ENCODE measurements at regions not wholly inside any gene's neighbourhood (a gene's known extent, or its start where the extent isn't known, plus 50 kb on each side); places are given as distances from the start of the nearest gene placed in this dataset.

GRCh38 chr13:64371461-64371860 is 2858.7 kb downstream of the PCDH9 start:
- no peak overlapping the region for H3K4me3 ChIP-seq (ENCODE audit: low read depth, low read length)
- no peak overlapping the region for H3K9ac ChIP-seq (ENCODE audit: low read length)
- no peaks in the 10 kb centered on the region for H3K36me3 ChIP-seq (ENCODE audit: control insufficient read depth, insufficient read depth, low read length)
- H3K9me3 ChIP-seq (ENCODE audit: control insufficient read depth, insufficient read depth, low read depth, low read length): peaks cover 15% of the 10 kb centered on the region
- H3K27me3 ChIP-seq (ENCODE audit: control insufficient read depth, insufficient read depth, low read length): no peaks in the 10 kb centered on the region
- H3K4me1 ChIP-seq (ENCODE audit: control insufficient read depth, insufficient read depth, low read length): no peaks in the 10 kb centered on the region
- H3K27ac ChIP-seq (ENCODE audit: low read depth, low read length): no peak overlapping the region

- no peak overlapping the region for H3K9ac ChIP-seq (ENCODE audit: low read length)
- no peak overlapping the region for H3K4me3 ChIP-seq (ENCODE audit: low read depth, low read length)
- H3K36me3 ChIP-seq (ENCODE audit: control insufficient read depth, insufficient read depth, low read length): no peaks in the 10 kb centered on the region
- no peaks in the 10 kb centered on the region for H3K27me3 ChIP-seq (ENCODE audit: control insufficient read depth, insufficient read depth, low read length)
- H3K4me1 ChIP-seq (ENCODE audit: control insufficient read depth, insufficient read depth, low read length): no peaks in the 10 kb centered on the region
- peaks cover 15% of the 10 kb centered on the region for H3K9me3 ChIP-seq (ENCODE audit: control insufficient read depth, insufficient read depth, low read depth, low read length)
- H3K27ac ChIP-seq (ENCODE audit: low read depth, low read length): no peak overlapping the region
Observed at GRCh38 chr13:64371045-64371444, 2859.1 kb downstream of the PCDH9 start.

GRCh38 chr13:64369121-64369520 is 2861.0 kb downstream of the PCDH9 start:
- Histone ChIP-seq H3K27ac (ENCODE audit: low read depth, low read length) (no peak overlapping the region), H3K9ac (ENCODE audit: low read length) (no peak overlapping the region), H3K4me1 (ENCODE audit: control insufficient read depth, insufficient read depth, low read length) (no peaks in the 10 kb centered on the region), H3K27me3 (ENCODE audit: control insufficient read depth, insufficient read depth, low read length) (no peaks in the 10 kb centered on the region), H3K9me3 (ENCODE audit: control insufficient read depth, insufficient read depth, low read depth, low read length) (peaks cover 10% of the 10 kb centered on the region), H3K36me3 (ENCODE audit: control insufficient read depth, insufficient read depth, low read length) (no peaks in the 10 kb centered on the region), H3K4me3 (ENCODE audit: low read depth, low read length) (no peak overlapping the region)

- H3K4me1 ChIP-seq (ENCODE audit: control insufficient read depth, insufficient read depth, low read length): no peaks in the 10 kb centered on the region
- no peak overlapping the region for H3K27ac ChIP-seq (ENCODE audit: low read depth, low read length)
- H3K4me3 ChIP-seq (ENCODE audit: low read depth, low read length): no peak overlapping the region
- H3K9me3 ChIP-seq (ENCODE audit: control insufficient read depth, insufficient read depth, low read depth, low read length): no peaks in the 10 kb centered on the region
- no peaks in the 10 kb centered on the region for H3K27me3 ChIP-seq (ENCODE audit: control insufficient read depth, insufficient read depth, low read length)
- no peaks in the 10 kb centered on the region for H3K36me3 ChIP-seq (ENCODE audit: control insufficient read depth, insufficient read depth, low read length)
- no peak overlapping the region for H3K9ac ChIP-seq (ENCODE audit: low read length)
Observed at GRCh38 chr13:64362564-64362963, 2867.6 kb downstream of the PCDH9 start.

GRCh38 chr13:64347664-64348063 is 2882.5 kb downstream of the PCDH9 start:
- no peaks in the 10 kb centered on the region for H3K36me3 ChIP-seq (ENCODE audit: control insufficient read depth, insufficient read depth, low read length)
- no peaks in the 10 kb centered on the region for H3K27me3 ChIP-seq (ENCODE audit: control insufficient read depth, insufficient read depth, low read length)
- no peak overlapping the region for H3K9ac ChIP-seq (ENCODE audit: low read length)
- no peak overlapping the region for H3K4me3 ChIP-seq (ENCODE audit: low read depth, low read length)
- no peaks in the 10 kb centered on the region for H3K4me1 ChIP-seq (ENCODE audit: control insufficient read depth, insufficient read depth, low read length)
- no peaks in the 10 kb centered on the region for H3K9me3 ChIP-seq (ENCODE audit: control insufficient read depth, insufficient read depth, low read depth, low read length)
- no peak overlapping the region for H3K27ac ChIP-seq (ENCODE audit: low read depth, low read length)

GRCh38 chr13:64339373-64340063 is 2890.6 kb downstream of the PCDH9 start:
- H3K4me1 ChIP-seq (ENCODE audit: control insufficient read depth, insufficient read depth, low read length): no peaks in the 10 kb centered on the region; the same call in 1 of the 2 replicates
- no peak overlapping the region for H3K4me3 ChIP-seq (ENCODE audit: low read depth, low read length)
- no peaks in the 10 kb centered on the region for H3K27me3 ChIP-seq (ENCODE audit: control insufficient read depth, insufficient read depth, low read length)
- H3K9ac ChIP-seq (ENCODE audit: low read length): no peak overlapping the region
- H3K36me3 ChIP-seq (ENCODE audit: control insufficient read depth, insufficient read depth, low read length): no peaks in the 10 kb centered on the region
- no peak overlapping the region for H3K27ac ChIP-seq (ENCODE audit: low read depth, low read length)
- H3K9me3 ChIP-seq (ENCODE audit: control insufficient read depth, insufficient read depth, low read depth, low read length): peaks cover 5% of the 10 kb centered on the region

GRCh38 chr13:64338671-64339070 is 2891.5 kb downstream of the PCDH9 start:
- Histone ChIP-seq H3K4me1 (ENCODE audit: control insufficient read depth, insufficient read depth, low read length) (no peaks in the 10 kb centered on the region; the same call in 1 of the 2 replicates), H3K9ac (ENCODE audit: low read length) (no peak overlapping the region), H3K27me3 (ENCODE audit: control insufficient read depth, insufficient read depth, low read length) (no peaks in the 10 kb centered on the region), H3K4me3 (ENCODE audit: low read depth, low read length) (no peak overlapping the region), H3K9me3 (ENCODE audit: control insufficient read depth, insufficient read depth, low read depth, low read length) (peaks cover 10% of the 10 kb centered on the region), H3K27ac (ENCODE audit: low read depth, low read length) (no peak overlapping the region), H3K36me3 (ENCODE audit: control insufficient read depth, insufficient read depth, low read length) (no peaks in the 10 kb centered on the region)

- H3K27ac ChIP-seq (ENCODE audit: low read depth, low read length): no peak overlapping the region
- H3K9ac ChIP-seq (ENCODE audit: low read length): no peak overlapping the region
- peaks cover 5% of the 10 kb centered on the region; the same call in 1 of the 2 replicates for H3K9me3 ChIP-seq (ENCODE audit: control insufficient read depth, insufficient read depth, low read depth, low read length)
- no peaks in the 10 kb centered on the region; the same call in 1 of the 2 replicates for H3K4me1 ChIP-seq (ENCODE audit: control insufficient read depth, insufficient read depth, low read length)
- no peaks in the 10 kb centered on the region for H3K36me3 ChIP-seq (ENCODE audit: control insufficient read depth, insufficient read depth, low read length)
- no peak overlapping the region for H3K4me3 ChIP-seq (ENCODE audit: low read depth, low read length)
- H3K27me3 ChIP-seq (ENCODE audit: control insufficient read depth, insufficient read depth, low read length): no peaks in the 10 kb centered on the region
Observed at GRCh38 chr13:64333888-64334287, 2896.2 kb downstream of the PCDH9 start.

- H3K27me3 ChIP-seq (ENCODE audit: control insufficient read depth, insufficient read depth, low read length): no peaks in the 10 kb centered on the region
- no peak overlapping the region for H3K4me3 ChIP-seq (ENCODE audit: low read depth, low read length)
- no peak overlapping the region for H3K9ac ChIP-seq (ENCODE audit: low read length)
- H3K9me3 ChIP-seq (ENCODE audit: control insufficient read depth, insufficient read depth, low read depth, low read length): peaks cover 5% of the 10 kb centered on the region; the same call in 1 of the 2 replicates
- no peaks in the 10 kb centered on the region for H3K4me1 ChIP-seq (ENCODE audit: control insufficient read depth, insufficient read depth, low read length)
- H3K36me3 ChIP-seq (ENCODE audit: control insufficient read depth, insufficient read depth, low read length): no peaks in the 10 kb centered on the region
- no peak overlapping the region for H3K27ac ChIP-seq (ENCODE audit: low read depth, low read length)
Observed at GRCh38 chr13:64332048-64332447, 2898.1 kb downstream of the PCDH9 start.

GRCh38 chr13:64327505-64328194 is 2902.5 kb downstream of the PCDH9 start:
- no peak overlapping the region for H3K4me3 ChIP-seq (ENCODE audit: low read depth, low read length)
- H3K9me3 ChIP-seq (ENCODE audit: control insufficient read depth, insufficient read depth, low read depth, low read length): no peaks in the 10 kb centered on the region
- no peaks in the 10 kb centered on the region for H3K27me3 ChIP-seq (ENCODE audit: control insufficient read depth, insufficient read depth, low read length)
- H3K4me1 ChIP-seq (ENCODE audit: control insufficient read depth, insufficient read depth, low read length): no peaks in the 10 kb centered on the region
- H3K27ac ChIP-seq (ENCODE audit: low read depth, low read length): no peak overlapping the region
- H3K36me3 ChIP-seq (ENCODE audit: control insufficient read depth, insufficient read depth, low read length): no peaks in the 10 kb centered on the region
- no peak overlapping the region for H3K9ac ChIP-seq (ENCODE audit: low read length)

- Histone ChIP-seq H3K9ac (ENCODE audit: low read length) (no peak overlapping the region), H3K36me3 (ENCODE audit: control insufficient read depth, insufficient read depth, low read length) (no peaks in the 10 kb centered on the region), H3K27ac (ENCODE audit: low read depth, low read length) (no peak overlapping the region), H3K9me3 (ENCODE audit: control insufficient read depth, insufficient read depth, low read depth, low read length) (no peaks in the 10 kb centered on the region), H3K4me3 (ENCODE audit: low read depth, low read length) (no peak overlapping the region), H3K27me3 (ENCODE audit: control insufficient read depth, insufficient read depth, low read length) (no peaks in the 10 kb centered on the region), H3K4me1 (ENCODE audit: control insufficient read depth, insufficient read depth, low read length) (no peaks in the 10 kb centered on the region)
Observed at GRCh38 chr13:64314331-64314730, 2898.7 kb upstream of the PCDH20 start.
